AG04449 (cell line): ENCODE measurements at regions not wholly inside any gene's neighbourhood (a gene's known extent, or its start where the extent isn't known, plus 50 kb on each side); places are given as distances from the start of the nearest gene placed in this dataset.

ENCODE experiments used
- CTCF ChIA-PET: fragments of 350-600 bp; formaldehyde crosslinking; extraction: SDS; loops from one replicate; lab custom pipeline; 2021; ENCODE audit warnings: antibody characterized with exemption; lab: Yijun Ruan, JAX
- POLR2A ChIA-PET: fragments of 400-600, 350-600 bp; formaldehyde crosslinking; extraction: SDS; loops from one replicate; lab custom pipeline; 2020; ENCODE audit warnings: antibody characterized with exemption, inconsistent platforms; lab: Yijun Ruan, JAX
- DNase-seq: peaks from one replicate; pipeline ENCODE4 v3.0.0-alpha.2; 2010; ENCODE audit warnings: low read depth, low spot score
- H3K4me3 ChIP-seq: 2 replicates; pipeline ENCODE4 v1.5.1; 2011; ENCODE audit warnings: low read depth, mild to moderate bottlenecking, control low read depth, low read length
- TF ChIP-seq, protein P1 (sequence below): IDR thresholded peaks from one replicate; pipeline ENCODE4 v1.5.1; 2011; ENCODE audit warnings: mild to moderate bottlenecking, moderate library complexity, low read length, control low read depth, inconsistent platforms; ENCODE audit not compliant: insufficient read depth; ENCODE audit errors: missing control alignments

GRCh38 chr12:109654357-109654756 is 59.3 kb upstream of the FAM222A start:
- POLR2A ChIA-PET = no interaction called here
- TF ChIP-seq, protein P1, sequence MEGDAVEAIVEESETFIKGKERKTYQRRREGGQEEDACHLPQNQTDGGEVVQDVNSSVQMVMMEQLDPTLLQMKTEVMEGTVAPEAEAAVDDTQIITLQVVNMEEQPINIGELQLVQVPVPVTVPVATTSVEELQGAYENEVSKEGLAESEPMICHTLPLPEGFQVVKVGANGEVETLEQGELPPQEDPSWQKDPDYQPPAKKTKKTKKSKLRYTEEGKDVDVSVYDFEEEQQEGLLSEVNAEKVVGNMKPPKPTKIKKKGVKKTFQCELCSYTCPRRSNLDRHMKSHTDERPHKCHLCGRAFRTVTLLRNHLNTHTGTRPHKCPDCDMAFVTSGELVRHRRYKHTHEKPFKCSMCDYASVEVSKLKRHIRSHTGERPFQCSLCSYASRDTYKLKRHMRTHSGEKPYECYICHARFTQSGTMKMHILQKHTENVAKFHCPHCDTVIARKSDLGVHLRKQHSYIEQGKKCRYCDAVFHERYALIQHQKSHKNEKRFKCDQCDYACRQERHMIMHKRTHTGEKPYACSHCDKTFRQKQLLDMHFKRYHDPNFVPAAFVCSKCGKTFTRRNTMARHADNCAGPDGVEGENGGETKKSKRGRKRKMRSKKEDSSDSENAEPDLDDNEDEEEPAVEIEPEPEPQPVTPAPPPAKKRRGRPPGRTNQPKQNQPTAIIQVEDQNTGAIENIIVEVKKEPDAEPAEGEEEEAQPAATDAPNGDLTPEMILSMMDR = no peak
- H3K4me3 ChIP-seq = no peak overlapping the region
- CTCF ChIA-PET = no interaction called here
- no peak for DNase-seq

GRCh38 chr12:109655578-109655977 is 58.0 kb upstream of the FAM222A start:
- TF ChIP-seq, protein P1 = no peak
- CTCF ChIA-PET = no interaction called here

DNA sequence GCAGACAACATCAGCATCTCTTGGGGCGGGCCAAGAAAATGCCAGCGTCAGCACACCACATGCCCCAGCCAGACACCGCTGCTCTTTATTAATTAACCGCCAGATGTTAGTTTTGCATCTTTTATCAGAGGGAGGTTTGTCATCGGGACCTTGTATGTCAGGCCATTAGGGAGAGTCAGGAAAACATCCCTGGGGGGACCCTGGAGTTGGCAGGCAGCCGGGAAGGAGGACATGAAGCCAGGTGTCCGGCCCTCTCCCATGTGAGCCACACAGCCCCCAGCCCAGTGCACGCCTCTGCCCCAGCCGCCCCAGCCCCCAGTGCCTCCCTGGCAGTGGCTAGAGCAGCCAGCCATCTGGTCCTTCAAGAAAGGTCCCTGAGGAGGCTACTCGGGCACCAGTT is 56.9 kb upstream of the FAM222A start:
- DNase-seq = no peak
- no peak overlapping the region for H3K4me3 ChIP-seq
- CTCF ChIA-PET = no interaction called here
- POLR2A ChIA-PET = no interaction called here
- TF ChIP-seq, protein P1 = no peak

More at GRCh38 chr12:109655578-109655977, 58.0 kb upstream of the FAM222A start:
- DNase-seq = no peak
- no peak overlapping the region for H3K4me3 ChIP-seq
- POLR2A ChIA-PET = no interaction called here

GRCh38 chr12:109663795-109664194 is 49.8 kb upstream of the FAM222A start:
- no peak for DNase-seq
- TF ChIP-seq, protein P1 = no peak
- no peak overlapping the region for H3K4me3 ChIP-seq
- CTCF ChIA-PET = no interaction called here
- POLR2A ChIA-PET = no interaction called here
